ENCODE measurements at regions not wholly inside any gene's neighbourhood (a gene's known extent, or its start where the extent isn't known, plus 50 kb on each side); places are given as distances from the start of the nearest gene placed in this dataset.

DNA sequence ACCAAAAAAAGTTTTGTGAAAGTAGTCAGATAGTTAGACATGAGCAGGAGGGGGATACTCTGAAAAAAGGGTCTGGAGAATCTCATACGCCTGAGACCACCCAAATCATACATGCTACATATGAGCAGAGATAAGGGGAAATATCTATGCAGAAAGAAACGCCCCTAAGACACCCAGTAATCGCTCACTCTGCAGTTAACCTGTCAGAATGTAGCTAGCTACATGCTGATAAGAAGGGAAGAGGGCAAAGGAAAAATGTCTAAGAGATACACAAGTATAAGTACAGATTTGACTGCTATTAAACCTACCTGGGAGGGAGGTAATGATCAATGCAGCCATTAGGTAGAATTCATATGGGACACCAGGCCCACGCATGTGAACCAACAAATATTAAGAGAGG is 1159.5 kb upstream of the PCDH10 start:
- no peaks in the 10 kb centered on the region for H3K4me1 Mint-ChIP-seq (ENCODE audit: unreplicated experiment)
- no peaks in the 10 kb centered on the region for H3K9me3 Mint-ChIP-seq (ENCODE audit: unreplicated experiment)
- DNase-seq (ENCODE audit: low spot score) = no peak
- H3K4me3 Mint-ChIP-seq (ENCODE audit: unreplicated experiment) = no peak overlapping the region
- TF ChIP-seq CTCF (IDR thresholded peaks at IDR 0.05; ENCODE audit: unreplicated experiment) = no peak
- no peaks in the 10 kb centered on the region for H3K27me3 Mint-ChIP-seq (ENCODE audit: unreplicated experiment)
- no peaks in the 10 kb centered on the region for H3K36me3 Mint-ChIP-seq (ENCODE audit: low read depth, unreplicated experiment)
- H3K27ac Mint-ChIP-seq (ENCODE audit: unreplicated experiment) = no peak overlapping the region

DNA sequence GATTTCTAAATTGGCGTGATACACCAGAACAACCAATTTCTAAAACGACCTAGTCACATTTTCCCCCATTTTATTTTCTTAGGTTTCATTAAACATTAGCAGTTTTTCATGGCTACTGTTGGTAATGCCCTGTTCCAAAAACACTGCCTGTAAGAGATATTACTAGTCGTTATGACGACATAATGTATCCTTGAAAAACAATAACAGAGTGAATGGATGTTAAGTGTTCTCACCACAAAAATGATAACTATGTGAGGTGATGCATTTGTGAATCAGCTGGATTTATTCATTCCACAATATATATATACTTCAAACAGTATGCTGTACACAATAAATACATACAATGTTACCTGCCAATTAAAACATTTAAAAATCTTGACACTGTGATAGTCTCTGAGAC is 1147.6 kb upstream of the PCDH10 start:
- Mint-ChIP-seq H3K36me3 (ENCODE audit: low read depth, unreplicated experiment) (no peaks in the 10 kb centered on the region), H3K27me3 (ENCODE audit: unreplicated experiment) (no peaks in the 10 kb centered on the region), H3K4me1 (ENCODE audit: unreplicated experiment) (no peaks in the 10 kb centered on the region), H3K4me3 (ENCODE audit: unreplicated experiment) (no peak overlapping the region), H3K27ac (ENCODE audit: unreplicated experiment) (no peak overlapping the region), H3K9me3 (ENCODE audit: unreplicated experiment) (no peaks in the 10 kb centered on the region)
- TF ChIP-seq CTCF (IDR thresholded peaks at IDR 0.05; ENCODE audit: unreplicated experiment) = no peak
- DNase-seq (ENCODE audit: low spot score) = no peak

GRCh38 chr4:132003593-132003992 is 1145.5 kb upstream of the PCDH10 start:
- Mint-ChIP-seq H3K9me3 (ENCODE audit: unreplicated experiment) (no peaks in the 10 kb centered on the region), H3K27me3 (ENCODE audit: unreplicated experiment) (no peaks in the 10 kb centered on the region), H3K4me3 (ENCODE audit: unreplicated experiment) (no peak overlapping the region), H3K4me1 (ENCODE audit: unreplicated experiment) (no peaks in the 10 kb centered on the region), H3K36me3 (ENCODE audit: low read depth, unreplicated experiment) (no peaks in the 10 kb centered on the region), H3K27ac (ENCODE audit: unreplicated experiment) (no peak overlapping the region)
- no peak for TF ChIP-seq CTCF (IDR thresholded peaks at IDR 0.05; ENCODE audit: unreplicated experiment)
- no peak for DNase-seq (ENCODE audit: low spot score)

GRCh38 chr4:132015321-132015720 is 1133.8 kb upstream of the PCDH10 start:
- H3K4me1 Mint-ChIP-seq (ENCODE audit: unreplicated experiment) = no peaks in the 10 kb centered on the region
- H3K36me3 Mint-ChIP-seq (ENCODE audit: low read depth, unreplicated experiment) = no peaks in the 10 kb centered on the region
- DNase-seq (ENCODE audit: low spot score) = no peak
- H3K27ac Mint-ChIP-seq (ENCODE audit: unreplicated experiment) = no peak overlapping the region
- no peak overlapping the region for H3K4me3 Mint-ChIP-seq (ENCODE audit: unreplicated experiment)
- peaks cover 3% of the 10 kb centered on the region for H3K27me3 Mint-ChIP-seq (ENCODE audit: unreplicated experiment)
- H3K9me3 Mint-ChIP-seq (ENCODE audit: unreplicated experiment) = no peaks in the 10 kb centered on the region
- no peak for TF ChIP-seq CTCF (IDR thresholded peaks at IDR 0.05; ENCODE audit: unreplicated experiment)

GRCh38 chr4:132016703-132017350 is 1132.3 kb upstream of the PCDH10 start:
- DNase-seq (ENCODE audit: low spot score) = no peak
- no peak for TF ChIP-seq CTCF (IDR thresholded peaks at IDR 0.05; ENCODE audit: unreplicated experiment)
- Mint-ChIP-seq H3K36me3 (ENCODE audit: low read depth, unreplicated experiment) (no peaks in the 10 kb centered on the region), H3K27me3 (ENCODE audit: unreplicated experiment) (peaks cover 3% of the 10 kb centered on the region), H3K9me3 (ENCODE audit: unreplicated experiment) (no peaks in the 10 kb centered on the region), H3K4me1 (ENCODE audit: unreplicated experiment) (no peaks in the 10 kb centered on the region), H3K4me3 (ENCODE audit: unreplicated experiment) (no peak overlapping the region), H3K27ac (ENCODE audit: unreplicated experiment) (no peak overlapping the region)
